CD8-positive, alpha-beta memory T cell (primary cell): ENCODE measurements at regions not wholly inside any gene's neighbourhood (a gene's known extent, or its start where the extent isn't known, plus 50 kb on each side); places are given as distances from the start of the nearest gene placed in this dataset.
A peak's percentile ranks its signal among the peaks of the same experiment; 100 is the strongest.

Source experiments
- CTCF ChIA-PET: fragments of 350-600 bp; sonication (Branson Sonifier 250); formaldehyde crosslinking; loops from one replicate; lab custom pipeline; 2021; ENCODE audit warnings: antibody characterized with exemption; lab: Charles Lee
- POLR2A ChIA-PET: fragments of 350-600 bp; sonication (Branson Sonifier 250); formaldehyde crosslinking; loops from one replicate; lab custom pipeline; 2021; ENCODE audit warnings: antibody characterized with exemption; lab: Charles Lee
- DNase-seq, 5 donors: peaks; one replicate each; pipeline versions ENCODE4 v3.0.0 to v3.0.0-alpha.2; 2020 to 2022; ENCODE audit warnings: mixed read lengths in 1 of 5
- H3K27ac ChIP-seq: one replicate; pipeline ENCODE4 v1.7.0; 2013; ENCODE audit warnings: low read depth, mild to moderate bottlenecking, low read length, moderate library complexity
- H3K27me3 ChIP-seq: 2 replicates; pipeline ENCODE4 v1.7.0; 2013; ENCODE audit warnings: low read length, mild to moderate bottlenecking; ENCODE audit not compliant: insufficient read depth, poor library complexity, severe bottlenecking
- H3K36me3 ChIP-seq: 2 replicates; pipeline ENCODE4 v1.7.0; 2013; ENCODE audit warnings: mild to moderate bottlenecking, low read length, moderate library complexity; ENCODE audit not compliant: insufficient read depth
- H3K4me1 ChIP-seq: 2 replicates; pipeline ENCODE4 v1.7.0; 2013; ENCODE audit warnings: mild to moderate bottlenecking, low read length, moderate library complexity; ENCODE audit not compliant: insufficient read depth
- H3K4me3 ChIP-seq: 2 replicates; pipeline ENCODE4 v1.7.0; 2013; ENCODE audit warnings: mild to moderate bottlenecking, low read length
- H3K9me3 ChIP-seq: 2 replicates; pipeline ENCODE4 v1.7.0; 2013; ENCODE audit warnings: mild to moderate bottlenecking, low read length
- H3K27ac Mint-ChIP-seq, 8 donors: one replicate each; pipeline ENCODE4 v1.8.0; 2020 to 2021; ENCODE audit warnings: mixed read lengths in 8 of 8, mild to moderate bottlenecking in 6 of 8, inconsistent platforms in 3 of 8, moderate library complexity in 3 of 8
- H3K27me3 Mint-ChIP-seq, 2 donors: one replicate each; pipeline ENCODE4 v1.8.0; 2020 to 2021; ENCODE audit warnings: mixed read lengths in 2 of 2, mild to moderate bottlenecking in 1 of 2, moderate library complexity in 1 of 2
- H3K36me3 Mint-ChIP-seq, 3 donors: one replicate each; pipeline ENCODE4 v1.8.0; 2020 to 2021; ENCODE audit warnings: mixed read lengths in 3 of 3, inconsistent platforms in 1 of 3, mild to moderate bottlenecking in 1 of 3
- H3K4me1 Mint-ChIP-seq, 3 donors: one replicate each; pipeline ENCODE4 v1.8.0; 2020 to 2021; ENCODE audit warnings: mixed read lengths in 3 of 3, inconsistent platforms in 1 of 3, mild to moderate bottlenecking in 1 of 3
- H3K4me3 Mint-ChIP-seq, 7 donors: one replicate each; pipeline ENCODE4 v1.8.0; 2020 to 2021; ENCODE audit warnings: mixed read lengths in 7 of 7, mild to moderate bottlenecking in 6 of 7, moderate library complexity in 4 of 7, inconsistent platforms in 2 of 7
- H3K9me3 Mint-ChIP-seq, 5 donors: one replicate each; pipeline ENCODE4 v1.8.0; 2020 to 2022; ENCODE audit warnings: mixed read lengths in 5 of 5, mild to moderate bottlenecking in 3 of 5, moderate library complexity in 2 of 5, inconsistent platforms in 1 of 5

GRCh38 chr3:95901948-95902347 is 912.4 kb upstream of the EPHA6 start:
- CTCF ChIA-PET = no interaction called here
- Mint-ChIP-seq H3K27me3 (no peaks in the 10 kb centered on the region), H3K4me3 (no peak overlapping the region), H3K27ac (no peak overlapping the region), H3K36me3 (no peaks in the 10 kb centered on the region), H3K4me1 (no peaks in the 10 kb centered on the region), H3K9me3 (peaks cover 0 to 4% (median 3%) of the 10 kb centered on the region in 5 donors)
- no peaks in the 10 kb centered on the region for H3K36me3 ChIP-seq
- DNase-seq = no peak
- H3K27me3 ChIP-seq = no peaks in the 10 kb centered on the region
- no peaks in the 10 kb centered on the region for H3K4me1 ChIP-seq
- H3K9me3 ChIP-seq = no peaks in the 10 kb centered on the region
- H3K4me3 ChIP-seq = no peak overlapping the region
- POLR2A ChIA-PET = no interaction called here
- H3K27ac ChIP-seq = no peak overlapping the region

- H3K4me3 ChIP-seq = no peak overlapping the region
- no peak for DNase-seq
- Mint-ChIP-seq H3K4me3 (no peak overlapping the region), H3K9me3 (peaks cover 0 to 6% (median 3%) of the 10 kb centered on the region in 5 donors), H3K27me3 (no peaks in the 10 kb centered on the region), H3K36me3 (no peaks in the 10 kb centered on the region), H3K27ac (no peak overlapping the region), H3K4me1 (no peaks in the 10 kb centered on the region)
- no peaks in the 10 kb centered on the region for H3K36me3 ChIP-seq
- ChIA-PET POLR2A (no interaction called here), CTCF (no interaction called here)
- H3K9me3 ChIP-seq = no peaks in the 10 kb centered on the region
- no peak overlapping the region for H3K27ac ChIP-seq
- no peaks in the 10 kb centered on the region for H3K4me1 ChIP-seq
- H3K27me3 ChIP-seq = no peaks in the 10 kb centered on the region
Observed at GRCh38 chr3:95905182-95905581, 909.2 kb upstream of the EPHA6 start.

- peaks cover 2 to 23% (median 3%) of the 10 kb centered on the region in 5 donors for H3K9me3 Mint-ChIP-seq
- ChIA-PET POLR2A (no interaction called here), CTCF (interaction anchor here (1.2 kb wide), 1 partner anchor 24 kb away, joined by 3 read pairs; no protein-coding TSS in a partner anchor)
Observed at GRCh38 chr3:95911767-95912166, 902.6 kb upstream of the EPHA6 start.

GRCh38 chr3:95923496-95924210 is 890.7 kb upstream of the EPHA6 start:
- H3K9me3 Mint-ChIP-seq = peaks cover 0 to 10% (median 3%) of the 10 kb centered on the region in 5 donors
- H3K4me1 Mint-ChIP-seq = no peaks in the 10 kb centered on the region
- H3K4me1 ChIP-seq = no peaks in the 10 kb centered on the region
- H3K27me3 ChIP-seq = no peaks in the 10 kb centered on the region
- H3K27ac ChIP-seq = no peak overlapping the region
- no peaks in the 10 kb centered on the region for H3K9me3 ChIP-seq
- H3K27me3 Mint-ChIP-seq = no peaks in the 10 kb centered on the region
- H3K4me3 ChIP-seq = no peak overlapping the region
- CTCF ChIA-PET = no interaction called here
- no peak overlapping the region for H3K27ac Mint-ChIP-seq
- DNase-seq = no peak
- no peaks in the 10 kb centered on the region for H3K36me3 Mint-ChIP-seq
- H3K4me3 Mint-ChIP-seq = no peak overlapping the region
- H3K36me3 ChIP-seq = no peaks in the 10 kb centered on the region
- POLR2A ChIA-PET = no interaction called here

More at GRCh38 chr3:95911767-95912166, 902.6 kb upstream of the EPHA6 start:
- Mint-ChIP-seq H3K4me1 (no peaks in the 10 kb centered on the region), H3K27ac (no peak overlapping the region), H3K36me3 (no peaks in the 10 kb centered on the region), H3K27me3 (no peaks in the 10 kb centered on the region), H3K4me3 (no peak overlapping the region)
- Histone ChIP-seq H3K27me3 (no peaks in the 10 kb centered on the region), H3K4me3 (no peak overlapping the region), H3K4me1 (no peaks in the 10 kb centered on the region), H3K9me3 (no peaks in the 10 kb centered on the region), H3K27ac (no peak overlapping the region), H3K36me3 (no peaks in the 10 kb centered on the region)
- DNase-seq = no peak

DNA sequence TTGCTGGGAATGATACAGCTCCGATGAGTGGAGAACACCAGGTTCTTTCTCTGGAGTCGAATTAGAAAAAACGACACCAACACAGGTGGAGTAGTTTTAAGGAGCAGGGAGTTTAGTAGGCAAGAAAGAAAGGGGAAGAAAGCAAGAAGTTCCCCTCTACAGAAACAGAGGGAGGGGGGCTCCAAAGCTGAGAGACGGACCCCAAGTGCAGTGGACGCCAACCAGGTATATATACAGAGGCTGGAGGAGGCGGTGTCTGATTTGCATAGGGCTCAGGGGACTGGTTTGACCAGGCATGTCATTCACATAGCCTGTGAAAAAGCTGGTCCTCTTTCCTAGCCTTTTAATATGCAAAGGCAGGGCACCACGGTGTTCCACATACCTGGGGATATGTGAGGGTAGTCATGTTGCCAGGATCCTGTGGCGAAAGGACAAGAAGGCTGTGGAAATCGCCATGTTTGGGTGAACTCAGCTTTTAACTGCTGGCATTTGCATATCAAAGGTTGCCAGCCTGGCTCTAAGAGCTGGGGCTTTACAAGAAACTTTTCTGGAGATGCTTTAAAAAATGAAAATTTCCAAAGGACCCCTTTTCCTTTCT is 887.4 kb upstream of the EPHA6 start:
- ChIA-PET POLR2A (no interaction called here), CTCF (no interaction called here)
- H3K27ac Mint-ChIP-seq = peak overlapping the region in 1 of 8 donors; percentile 90

GRCh38 chr3:95934181-95934580 is 880.2 kb upstream of the EPHA6 start:
- no peak overlapping the region for H3K4me3 ChIP-seq
- no peak overlapping the region for H3K27ac ChIP-seq
- Mint-ChIP-seq H3K4me1 (no peaks in the 10 kb centered on the region), H3K27ac (no peak overlapping the region), H3K9me3 (peaks cover 0 to 8% (median 6%) of the 10 kb centered on the region in 5 donors), H3K27me3 (no peaks in the 10 kb centered on the region), H3K4me3 (no peak overlapping the region), H3K36me3 (no peaks in the 10 kb centered on the region)
- POLR2A ChIA-PET = no interaction called here
- H3K27me3 ChIP-seq = no peaks in the 10 kb centered on the region
- H3K4me1 ChIP-seq = no peaks in the 10 kb centered on the region
- no peaks in the 10 kb centered on the region for H3K9me3 ChIP-seq
- CTCF ChIA-PET = no interaction called here
- H3K36me3 ChIP-seq = no peaks in the 10 kb centered on the region
- DNase-seq = no peak

More for the DNA sequence above, 887.4 kb upstream of the EPHA6 start:
- no peak overlapping the region for H3K4me3 ChIP-seq
- H3K27me3 Mint-ChIP-seq = no peaks in the 10 kb centered on the region
- no peak overlapping the region for H3K27ac ChIP-seq
- H3K9me3 Mint-ChIP-seq = peaks cover 0 to 10% (median 3%) of the 10 kb centered on the region in 5 donors
- no peaks in the 10 kb centered on the region for H3K4me1 Mint-ChIP-seq
- no peaks in the 10 kb centered on the region for H3K4me1 ChIP-seq
- no peaks in the 10 kb centered on the region for H3K36me3 ChIP-seq
- H3K36me3 Mint-ChIP-seq = no peaks in the 10 kb centered on the region
- no peaks in the 10 kb centered on the region for H3K9me3 ChIP-seq
- no peak for DNase-seq
- H3K27me3 ChIP-seq = no peaks in the 10 kb centered on the region
- H3K4me3 Mint-ChIP-seq = no peak overlapping the region

DNA sequence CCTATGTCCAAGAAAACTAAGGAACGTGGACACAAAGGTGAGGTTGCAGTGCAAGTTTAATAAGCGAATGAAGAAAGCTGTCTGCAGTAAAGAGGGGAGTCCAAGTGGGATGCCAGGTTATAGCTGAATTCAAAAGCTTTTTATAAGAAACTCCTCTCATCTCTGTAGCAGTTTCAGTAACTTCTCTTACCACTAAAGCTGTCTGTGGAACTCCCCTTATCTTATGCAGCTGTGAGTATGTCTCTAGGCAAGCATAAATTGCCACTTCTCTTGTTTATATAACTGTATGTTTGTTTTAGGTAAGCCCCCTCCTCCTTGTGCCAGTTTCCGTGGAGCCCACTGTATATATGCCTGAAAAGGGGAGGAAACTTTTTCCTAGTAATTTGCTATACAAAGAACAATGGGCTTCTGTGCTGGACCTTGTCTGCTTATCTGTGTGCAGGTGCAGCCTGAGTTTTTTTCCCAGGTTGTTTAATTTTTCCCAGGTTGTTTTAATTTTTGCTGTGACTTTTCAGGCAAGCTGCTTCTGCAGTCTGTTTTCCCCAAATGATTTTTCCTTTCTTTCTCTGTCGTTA is 875.1 kb upstream of the EPHA6 start:
- Mint-ChIP-seq H3K27ac (no peak overlapping the region), H3K4me1 (no peaks in the 10 kb centered on the region)
- CTCF ChIA-PET = no interaction called here

DNA sequence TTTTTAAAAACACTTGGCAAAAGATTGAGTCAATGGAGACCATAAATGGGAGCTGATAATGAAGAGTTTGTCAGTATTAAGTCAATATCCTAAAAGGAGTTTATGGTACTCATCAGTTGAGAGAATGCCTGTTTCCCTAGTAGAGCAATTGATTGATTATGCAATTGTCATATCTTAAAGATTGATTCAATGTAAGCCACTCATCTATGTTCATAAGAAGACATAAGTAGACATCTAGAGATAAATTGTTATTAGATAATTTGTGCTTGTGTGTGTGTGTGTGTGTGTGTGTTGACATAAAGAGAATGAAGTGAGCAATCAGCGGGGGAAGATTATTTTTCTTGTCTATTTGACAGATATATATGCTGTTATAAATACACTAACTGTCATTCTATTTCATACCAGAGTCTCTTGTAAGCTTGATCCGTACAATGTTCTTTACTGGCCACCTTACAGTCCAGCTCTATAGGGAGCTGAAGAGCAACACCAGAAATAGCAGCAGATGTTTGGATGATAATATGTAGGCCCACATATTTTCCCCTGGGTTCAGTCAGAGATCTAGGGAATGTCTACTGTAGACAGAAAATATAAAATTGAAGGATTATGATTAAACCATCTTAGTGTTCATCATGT is 848.6 kb upstream of the EPHA6 start:
- ChIA-PET POLR2A (no interaction called here), CTCF (no interaction called here)
- H3K27ac Mint-ChIP-seq = no peak overlapping the region
- DNase-seq = no peak
- Histone ChIP-seq H3K27me3 (no peaks in the 10 kb centered on the region), H3K4me3 (no peak overlapping the region), H3K9me3 (no peaks in the 10 kb centered on the region), H3K4me1 (no peaks in the 10 kb centered on the region), H3K27ac (no peak overlapping the region), H3K36me3 (no peaks in the 10 kb centered on the region)
- no peaks in the 10 kb centered on the region for H3K4me1 Mint-ChIP-seq
- no peaks in the 10 kb centered on the region for H3K36me3 Mint-ChIP-seq
- H3K4me3 Mint-ChIP-seq = no peak overlapping the region
- H3K9me3 Mint-ChIP-seq = peaks cover 0 to 7% (median 0%) of the 10 kb centered on the region in 5 donors
- H3K27me3 Mint-ChIP-seq = no peaks in the 10 kb centered on the region

More for the DNA sequence above, 875.1 kb upstream of the EPHA6 start:
- POLR2A ChIA-PET = no interaction called here
- Mint-ChIP-seq H3K4me3 (no peak overlapping the region), H3K9me3 (peaks cover 2 to 18% (median 8%) of the 10 kb centered on the region in 5 donors), H3K27me3 (no peaks in the 10 kb centered on the region), H3K36me3 (no peaks in the 10 kb centered on the region)
- Histone ChIP-seq H3K27me3 (no peaks in the 10 kb centered on the region), H3K9me3 (no peaks in the 10 kb centered on the region), H3K36me3 (no peaks in the 10 kb centered on the region), H3K27ac (no peak overlapping the region), H3K4me1 (no peaks in the 10 kb centered on the region), H3K4me3 (no peak overlapping the region)
- no peak for DNase-seq
